ENCODE measurements at regions not wholly inside any gene's neighbourhood (a gene's known extent, or its start where the extent isn't known, plus 50 kb on each side); places are given as distances from the start of the nearest gene placed in this dataset.

DNA sequence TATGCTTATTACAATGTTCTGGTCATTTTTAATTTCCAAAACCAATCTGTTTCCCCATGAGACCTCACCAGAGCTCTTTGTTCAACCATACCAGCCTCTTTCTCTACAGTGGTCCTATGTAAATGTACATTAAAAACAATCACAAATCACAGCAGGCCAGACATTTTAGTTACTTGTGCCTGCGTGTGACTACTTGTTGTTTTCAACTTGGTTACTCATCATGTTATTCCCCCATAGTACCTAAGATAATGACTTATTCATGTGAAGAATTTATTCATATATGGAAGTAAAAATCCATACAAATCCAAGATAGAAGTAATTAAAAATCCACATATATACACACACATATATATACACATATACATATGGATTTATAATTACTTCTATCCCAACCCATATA, 379.6 kb downstream of the SLITRK6 start:
- no peaks in the 10 kb centered on the region for H3K27me3 ChIP-seq (replicated peaks in 1 of 2; ENCODE audit: control insufficient read depth in 2 of 2, insufficient read depth in 2 of 2, low read length in 1 of 2)
- 0% methylated on average over 1 of the region's 1 CpG for WGBS (ENCODE audit: insufficient coverage, insufficient replicate concordance, low lambda C conversion rate, missing lambda C conversion rate)
- no peaks in the 10 kb centered on the region for H3K9me3 ChIP-seq (replicated peaks; ENCODE audit: control insufficient read depth, insufficient read depth, low read length)
- no peaks in the 10 kb centered on the region for H3K79me2 ChIP-seq (ENCODE audit: control insufficient read depth, insufficient read depth, low read length)
- no TSS peak for BruUV-seq (replicated peaks)
- H3K4me2 ChIP-seq (ENCODE audit: control insufficient read depth, insufficient read depth): no peak overlapping the region
- no peaks in the 10 kb centered on the region for H4K20me1 ChIP-seq (ENCODE audit: control insufficient read depth, insufficient read depth)
- SMC1A ChIA-PET (ENCODE audit: uncharacterized antibody, unreplicated experiment): no interaction called here
- POLR2A ChIA-PET: no interaction called here
- H3K36me3 ChIP-seq (ENCODE audit: control insufficient read depth in 2 of 2, insufficient read depth in 2 of 2, low read length in 1 of 2): no peaks in the 10 kb centered on the region
- no peak for DNase-seq (ENCODE audit: low read depth, low spot score)
- RAD21 ChIA-PET (ENCODE audit: unreplicated experiment): no interaction called here
- no peak overlapping the region for H2AFZ ChIP-seq (ENCODE audit: control insufficient read depth, low read depth, low read length)
- CTCF ChIA-PET: no interaction called here
- in situ Hi-C loops (cut with MboI): no loop called here
- no peak overlapping the region for H3K4me3 ChIP-seq
- TF ChIP-seq CREM (IDR thresholded peaks at IDR 0.05; ENCODE audit: low read depth) (no peak), NR2C1 (IDR thresholded peaks at IDR 0.05) (no peak), ZBED1 (IDR thresholded peaks at IDR 0.05; ENCODE audit: borderline replicate concordance) (no peak), RAD51 (IDR thresholded peaks at IDR 0.05) (no peak), CREB1 (IDR thresholded peaks at IDR 0.05; ENCODE audit: low read depth) (no peak)
- TF ChIP-seq, protein P1, sequence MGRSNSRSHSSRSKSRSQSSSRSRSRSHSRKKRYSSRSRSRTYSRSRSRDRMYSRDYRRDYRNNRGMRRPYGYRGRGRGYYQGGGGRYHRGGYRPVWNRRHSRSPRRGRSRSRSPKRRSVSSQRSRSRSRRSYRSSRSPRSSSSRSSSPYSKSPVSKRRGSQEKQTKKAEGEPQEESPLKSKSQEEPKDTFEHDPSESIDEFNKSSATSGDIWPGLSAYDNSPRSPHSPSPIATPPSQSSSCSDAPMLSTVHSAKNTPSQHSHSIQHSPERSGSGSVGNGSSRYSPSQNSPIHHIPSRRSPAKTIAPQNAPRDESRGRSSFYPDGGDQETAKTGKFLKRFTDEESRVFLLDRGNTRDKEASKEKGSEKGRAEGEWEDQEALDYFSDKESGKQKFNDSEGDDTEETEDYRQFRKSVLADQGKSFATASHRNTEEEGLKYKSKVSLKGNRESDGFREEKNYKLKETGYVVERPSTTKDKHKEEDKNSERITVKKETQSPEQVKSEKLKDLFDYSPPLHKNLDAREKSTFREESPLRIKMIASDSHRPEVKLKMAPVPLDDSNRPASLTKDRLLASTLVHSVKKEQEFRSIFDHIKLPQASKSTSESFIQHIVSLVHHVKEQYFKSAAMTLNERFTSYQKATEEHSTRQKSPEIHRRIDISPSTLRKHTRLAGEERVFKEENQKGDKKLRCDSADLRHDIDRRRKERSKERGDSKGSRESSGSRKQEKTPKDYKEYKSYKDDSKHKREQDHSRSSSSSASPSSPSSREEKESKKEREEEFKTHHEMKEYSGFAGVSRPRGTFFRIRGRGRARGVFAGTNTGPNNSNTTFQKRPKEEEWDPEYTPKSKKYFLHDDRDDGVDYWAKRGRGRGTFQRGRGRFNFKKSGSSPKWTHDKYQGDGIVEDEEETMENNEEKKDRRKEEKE (IDR thresholded peaks at IDR 0.05): no peak
- no peak overlapping the region for H3K9ac ChIP-seq (ENCODE audit: control insufficient read depth, insufficient read depth, low read length)
- H3K27ac ChIP-seq (ENCODE audit: control insufficient read depth, insufficient read depth): no peak overlapping the region
- intact Hi-C loops (cut with micrococcal nuclease; ENCODE audit: unreplicated experiment): no loop called here
- FAIRE-seq: no peak
- H3K4me1 ChIP-seq (ENCODE audit: control insufficient read depth, insufficient read depth, low read length): no peaks in the 10 kb centered on the region
- ATAC-seq: no peak; the same call in 2 of the 3 replicates

DNA sequence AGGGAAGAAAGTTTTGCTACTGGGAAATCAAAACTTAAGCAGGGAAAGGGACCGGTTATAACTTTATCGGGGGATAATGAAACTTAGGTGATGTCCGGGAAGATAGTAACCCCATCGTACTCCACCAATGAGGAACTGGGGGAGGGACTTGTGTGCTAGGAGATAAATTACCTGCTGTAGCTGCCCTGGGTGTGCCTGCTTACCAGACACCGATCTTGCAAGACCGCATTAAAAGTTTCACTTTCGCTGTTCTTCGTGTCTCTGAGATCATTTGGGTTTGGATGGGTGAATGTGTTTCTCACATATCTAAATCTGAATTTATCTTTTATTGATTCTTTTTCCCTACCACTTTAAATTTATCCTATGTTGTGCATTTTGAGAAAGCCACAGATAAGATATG, 381.4 kb downstream of the SLITRK6 start:
- CTCF ChIA-PET: no interaction called here
- DNase-seq (ENCODE audit: low read depth, low spot score) (no peak), FAIRE-seq (no peak), ATAC-seq (peak; percentile 76)
- intact Hi-C loops (cut with micrococcal nuclease; ENCODE audit: unreplicated experiment) (no loop called here), in situ Hi-C loops (cut with MboI) (no loop called here)
- Histone ChIP-seq H3K4me2 (ENCODE audit: control insufficient read depth, insufficient read depth) (no peak overlapping the region), H3K4me1 (ENCODE audit: control insufficient read depth, insufficient read depth, low read length) (no peaks in the 10 kb centered on the region), H2AFZ (ENCODE audit: control insufficient read depth, low read depth, low read length) (no peak overlapping the region), H3K36me3 (ENCODE audit: control insufficient read depth in 2 of 2, insufficient read depth in 2 of 2, low read length in 1 of 2) (no peaks in the 10 kb centered on the region), H3K27ac (ENCODE audit: control insufficient read depth, insufficient read depth) (no peak overlapping the region), H3K9me3 (replicated peaks; ENCODE audit: control insufficient read depth, insufficient read depth, low read length) (no peaks in the 10 kb centered on the region), H3K79me2 (ENCODE audit: control insufficient read depth, insufficient read depth, low read length) (no peaks in the 10 kb centered on the region), H3K9ac (ENCODE audit: control insufficient read depth, insufficient read depth, low read length) (no peak overlapping the region), H3K4me3 (no peak overlapping the region), H3K27me3 (replicated peaks in 1 of 2; ENCODE audit: control insufficient read depth in 2 of 2, insufficient read depth in 2 of 2, low read length in 1 of 2) (no peaks in the 10 kb centered on the region), H4K20me1 (ENCODE audit: control insufficient read depth, insufficient read depth) (no peaks in the 10 kb centered on the region)
- WGBS (ENCODE audit: insufficient coverage, insufficient replicate concordance, low lambda C conversion rate, missing lambda C conversion rate): 71% methylated on average over 8 of the region's 8 CpGs
- RAD21 ChIA-PET (ENCODE audit: unreplicated experiment): no interaction called here
- 0 out of 2 replicates have a peak, but pooled peaks have one; percentile 46 for TF ChIP-seq NFYB (IDR thresholded peaks at IDR 0.05; ENCODE audit: insufficient read depth, low read depth, low read length)
- TF ChIP-seq, protein P2, sequence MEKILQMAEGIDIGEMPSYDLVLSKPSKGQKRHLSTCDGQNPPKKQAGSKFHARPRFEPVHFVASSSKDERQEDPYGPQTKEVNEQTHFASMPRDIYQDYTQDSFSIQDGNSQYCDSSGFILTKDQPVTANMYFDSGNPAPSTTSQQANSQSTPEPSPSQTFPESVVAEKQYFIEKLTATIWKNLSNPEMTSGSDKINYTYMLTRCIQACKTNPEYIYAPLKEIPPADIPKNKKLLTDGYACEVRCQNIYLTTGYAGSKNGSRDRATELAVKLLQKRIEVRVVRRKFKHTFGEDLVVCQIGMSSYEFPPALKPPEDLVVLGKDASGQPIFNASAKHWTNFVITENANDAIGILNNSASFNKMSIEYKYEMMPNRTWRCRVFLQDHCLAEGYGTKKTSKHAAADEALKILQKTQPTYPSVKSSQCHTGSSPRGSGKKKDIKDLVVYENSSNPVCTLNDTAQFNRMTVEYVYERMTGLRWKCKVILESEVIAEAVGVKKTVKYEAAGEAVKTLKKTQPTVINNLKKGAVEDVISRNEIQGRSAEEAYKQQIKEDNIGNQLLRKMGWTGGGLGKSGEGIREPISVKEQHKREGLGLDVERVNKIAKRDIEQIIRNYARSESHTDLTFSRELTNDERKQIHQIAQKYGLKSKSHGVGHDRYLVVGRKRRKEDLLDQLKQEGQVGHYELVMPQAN (conservative IDR thresholded peaks at IDR 0.05): no peak
- POLR2A ChIA-PET: no interaction called here
- no TSS peak for BruUV-seq (replicated peaks)
- SMC1A ChIA-PET (ENCODE audit: uncharacterized antibody, unreplicated experiment): interaction anchor here (1.9 kb wide), 1 partner anchor 9 kb away, joined by 6 read pairs; no protein-coding TSS in a partner anchor
